ENCODE measurements at regions not wholly inside any gene's neighbourhood (a gene's known extent, or its start where the extent isn't known, plus 50 kb on each side); places are given as distances from the start of the nearest gene placed in this dataset.
"Not testable (repeated sequence)": the region's sequence is repeated elsewhere in the genome, so short reads cannot be mapped to it uniquely, and the experiment has no call there.

DNA sequence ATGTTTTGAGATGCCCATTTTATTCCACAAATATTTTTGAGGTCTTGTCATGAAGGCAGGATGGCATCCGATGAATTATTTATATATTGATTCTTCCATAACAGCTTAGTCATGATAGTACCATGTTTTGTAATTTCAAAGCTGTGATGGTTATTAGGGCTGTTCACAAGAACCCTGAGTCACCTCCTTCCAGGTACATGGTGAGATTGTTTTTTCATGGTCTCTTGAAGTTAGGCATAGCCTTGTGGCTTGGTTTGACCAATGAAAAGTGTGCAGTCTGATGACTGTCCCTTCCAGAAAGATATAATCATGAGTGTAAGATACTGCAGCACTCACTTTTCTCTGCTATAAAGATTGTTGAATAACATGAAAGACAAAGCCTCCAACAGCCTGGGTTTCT lies 274.8 kb downstream of the FGFR2 start:
- no peak overlapping the region for H3K4me3 ChIP-seq (ENCODE audit: control insufficient read depth, low read depth, low read length)
- no peak for DNase-seq (ENCODE audit: low read depth)
- TF ChIP-seq, protein P1, sequence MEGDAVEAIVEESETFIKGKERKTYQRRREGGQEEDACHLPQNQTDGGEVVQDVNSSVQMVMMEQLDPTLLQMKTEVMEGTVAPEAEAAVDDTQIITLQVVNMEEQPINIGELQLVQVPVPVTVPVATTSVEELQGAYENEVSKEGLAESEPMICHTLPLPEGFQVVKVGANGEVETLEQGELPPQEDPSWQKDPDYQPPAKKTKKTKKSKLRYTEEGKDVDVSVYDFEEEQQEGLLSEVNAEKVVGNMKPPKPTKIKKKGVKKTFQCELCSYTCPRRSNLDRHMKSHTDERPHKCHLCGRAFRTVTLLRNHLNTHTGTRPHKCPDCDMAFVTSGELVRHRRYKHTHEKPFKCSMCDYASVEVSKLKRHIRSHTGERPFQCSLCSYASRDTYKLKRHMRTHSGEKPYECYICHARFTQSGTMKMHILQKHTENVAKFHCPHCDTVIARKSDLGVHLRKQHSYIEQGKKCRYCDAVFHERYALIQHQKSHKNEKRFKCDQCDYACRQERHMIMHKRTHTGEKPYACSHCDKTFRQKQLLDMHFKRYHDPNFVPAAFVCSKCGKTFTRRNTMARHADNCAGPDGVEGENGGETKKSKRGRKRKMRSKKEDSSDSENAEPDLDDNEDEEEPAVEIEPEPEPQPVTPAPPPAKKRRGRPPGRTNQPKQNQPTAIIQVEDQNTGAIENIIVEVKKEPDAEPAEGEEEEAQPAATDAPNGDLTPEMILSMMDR (IDR thresholded peaks at IDR 0.05; ENCODE audit: control insufficient read depth, insufficient read depth, low read depth, low read length, missing control alignments) = no peak

DNA sequence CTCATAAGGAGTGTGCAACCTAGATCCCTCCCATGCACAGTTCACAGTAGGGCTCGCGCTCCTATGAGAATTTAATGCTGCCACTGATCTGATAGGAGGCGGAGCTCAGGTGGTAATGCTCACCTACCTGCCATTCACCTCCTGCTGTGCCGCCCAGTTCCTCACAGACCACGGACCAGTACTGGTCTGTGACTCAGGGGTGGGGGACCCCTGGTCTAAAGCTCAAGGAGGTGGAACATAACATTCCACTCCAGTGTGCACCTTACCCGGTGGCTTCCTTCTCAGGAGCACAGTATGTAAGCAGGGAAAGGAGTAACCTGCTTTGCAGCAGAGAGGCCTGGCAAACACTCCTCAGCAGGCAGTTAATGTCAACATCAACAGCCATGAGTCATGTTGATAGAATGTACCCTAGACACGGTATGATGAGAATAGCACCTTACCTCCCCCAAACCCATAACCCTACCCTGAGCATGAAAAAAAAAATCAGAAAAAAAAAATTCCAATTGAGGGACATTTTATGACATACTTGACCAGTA lies 273.5 kb downstream of the FGFR2 start:
- DNase-seq (ENCODE audit: low read depth) = no peak
- TF ChIP-seq, protein P1 (IDR thresholded peaks at IDR 0.05; ENCODE audit: control insufficient read depth, insufficient read depth, low read depth, low read length, missing control alignments) = no peak
- H3K4me3 ChIP-seq (ENCODE audit: control insufficient read depth, low read depth, low read length) = no peak overlapping the region

DNA sequence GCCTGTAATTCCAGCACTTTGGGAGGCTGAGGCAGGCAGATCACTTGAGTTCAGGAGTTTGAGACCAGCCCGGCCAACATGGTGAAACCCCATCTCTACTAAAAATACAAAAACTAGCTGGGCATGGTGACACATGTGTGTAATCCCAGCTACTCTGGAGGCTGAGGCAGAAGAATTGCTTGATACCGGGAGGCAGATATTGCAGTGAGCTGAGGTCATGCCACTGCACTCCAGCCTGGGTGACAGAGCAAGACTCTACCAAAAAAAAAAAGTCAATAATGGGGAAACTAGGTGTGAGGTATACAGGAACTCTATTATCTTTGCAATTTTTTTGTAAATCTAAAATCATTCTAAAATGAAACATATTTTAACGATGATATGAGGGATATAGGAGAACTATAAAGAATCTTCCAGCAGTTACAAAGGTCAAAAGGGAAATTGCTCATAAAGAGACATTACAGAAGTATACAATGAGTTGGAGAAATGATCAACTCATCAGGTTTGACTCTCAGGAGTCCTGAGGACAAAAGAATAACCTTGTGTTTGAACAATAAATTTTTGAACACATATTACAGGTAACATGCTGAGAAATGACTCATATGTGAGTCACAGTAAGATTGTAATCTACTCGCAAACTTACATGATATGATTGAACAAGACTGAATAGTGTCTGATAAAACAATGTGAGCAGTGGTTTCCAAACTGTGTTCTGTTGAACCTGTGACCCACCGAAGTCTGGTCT lies 272.6 kb downstream of the FGFR2 start:
- TF ChIP-seq, protein P1 (IDR thresholded peaks at IDR 0.05; ENCODE audit: control insufficient read depth, insufficient read depth, low read depth, low read length, missing control alignments) = no peak

DNA sequence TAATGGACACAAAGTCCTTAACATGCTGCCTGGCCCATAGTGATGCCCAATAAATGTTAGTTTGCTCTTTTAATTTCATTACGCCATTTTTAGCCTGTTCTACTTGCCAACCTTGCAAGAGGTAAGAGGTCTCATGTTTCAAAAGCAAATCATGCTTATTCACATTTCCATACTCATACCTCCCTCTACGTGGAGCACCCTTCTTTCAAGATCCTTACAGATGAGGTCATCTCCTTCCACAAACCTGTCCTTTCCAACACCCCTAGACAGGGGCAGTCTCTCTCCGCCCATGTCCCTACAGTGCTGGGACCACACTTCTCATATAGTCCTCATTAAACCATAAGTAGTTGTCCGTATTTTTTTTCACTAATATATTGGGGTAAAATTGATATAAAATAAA lies 271.3 kb downstream of the FGFR2 start:
- TF ChIP-seq, protein P1 (IDR thresholded peaks at IDR 0.05; ENCODE audit: control insufficient read depth, insufficient read depth, low read depth, low read length, missing control alignments) = no peak
- no peak overlapping the region for H3K4me3 ChIP-seq (ENCODE audit: control insufficient read depth, low read depth, low read length)

More for the DNA sequence above, 272.6 kb downstream of the FGFR2 start:
- DNase-seq (ENCODE audit: low read depth) = no peak
- H3K4me3 ChIP-seq (ENCODE audit: control insufficient read depth, low read depth, low read length) = no peak overlapping the region

DNA sequence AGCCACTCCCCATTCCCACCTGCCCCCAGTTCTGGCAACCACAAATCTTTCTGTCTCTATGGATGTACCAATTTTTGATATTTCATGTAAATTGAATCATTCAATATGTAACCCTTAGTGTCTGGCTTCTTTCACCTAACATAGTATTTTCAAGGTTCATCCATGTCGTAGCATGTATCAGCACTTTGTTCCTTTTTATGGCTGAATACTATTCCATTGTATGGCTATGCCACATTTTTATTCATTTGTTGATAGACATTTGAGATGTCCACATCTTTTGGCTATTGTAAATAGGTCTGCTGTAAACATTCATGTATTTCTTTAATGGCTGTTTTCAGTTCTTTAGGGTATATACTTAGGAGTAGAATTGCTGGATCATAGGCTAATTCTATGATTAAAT lies 270.5 kb downstream of the FGFR2 start:
- H3K4me3 ChIP-seq (ENCODE audit: control insufficient read depth, low read depth, low read length) = no peak overlapping the region
- DNase-seq (ENCODE audit: low read depth) = no peak
- TF ChIP-seq, protein P1 (IDR thresholded peaks at IDR 0.05; ENCODE audit: control insufficient read depth, insufficient read depth, low read depth, low read length, missing control alignments) = no peak

More for the DNA sequence above, 271.3 kb downstream of the FGFR2 start:
- no peak for DNase-seq (ENCODE audit: low read depth)

DNA sequence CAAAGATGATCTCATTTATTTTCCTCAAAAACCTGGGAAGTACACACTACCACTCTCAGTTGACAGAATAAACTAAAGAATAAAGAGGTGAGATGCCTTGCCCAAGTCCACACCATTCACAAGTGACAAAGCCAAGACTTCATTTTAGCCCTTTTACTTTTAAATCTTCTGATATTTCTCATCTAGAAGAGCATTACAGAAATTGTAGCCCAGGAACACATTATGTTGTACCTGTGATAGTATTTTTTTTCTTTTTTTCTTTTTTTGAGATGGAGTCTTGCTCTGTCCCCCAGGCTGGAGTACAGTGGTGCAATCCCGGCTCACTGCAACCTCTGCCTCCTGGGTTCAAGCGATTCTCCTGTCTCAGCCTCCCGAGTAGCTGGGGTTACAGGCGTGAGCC lies 268.6 kb downstream of the FGFR2 start:
- not testable (repeated sequence) for H3K4me3 ChIP-seq (ENCODE audit: control insufficient read depth, low read depth, low read length)

DNA sequence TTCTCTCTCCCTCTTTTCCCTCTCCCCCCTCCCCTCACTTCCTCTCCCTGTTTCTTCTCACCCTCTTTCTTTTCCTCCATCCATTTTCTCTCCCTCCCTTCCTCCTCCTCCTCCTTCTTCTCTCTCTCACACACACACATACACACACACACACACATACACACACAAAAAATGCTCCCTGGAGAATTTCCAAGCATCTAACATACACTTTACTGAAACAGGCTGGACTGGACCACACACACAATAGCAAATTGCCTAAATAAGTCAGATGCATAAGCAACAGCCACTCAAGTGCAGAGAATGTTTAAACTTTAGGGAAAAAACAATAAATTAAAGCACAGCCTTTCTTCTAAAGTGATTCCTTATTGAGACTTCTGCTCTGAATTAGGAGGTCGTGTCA lies 267.7 kb downstream of the FGFR2 start:
- DNase-seq (ENCODE audit: low read depth) = no peak
- TF ChIP-seq, protein P1 (IDR thresholded peaks at IDR 0.05; ENCODE audit: control insufficient read depth, insufficient read depth, low read depth, low read length, missing control alignments) = no peak

More for the DNA sequence above, 268.6 kb downstream of the FGFR2 start:
- not testable (repeated sequence) for DNase-seq (ENCODE audit: low read depth)

More for the DNA sequence above, 267.7 kb downstream of the FGFR2 start:
- H3K4me3 ChIP-seq (ENCODE audit: control insufficient read depth, low read depth, low read length) = no peak overlapping the region

All from AG09309 (cell line).